Activated CD4-positive, alpha-beta T cell treated with anti-CD3 and anti-CD28 coated beads, Interleukin-2, amount 50 U/mL, for 1 hour (primary cell): ENCODE measurements at regions not wholly inside any gene's neighbourhood (a gene's known extent, or its start where the extent isn't known, plus 50 kb on each side); places are given as distances from the start of the nearest gene placed in this dataset.

ENCODE experiments used
- DNase-seq: peaks from one replicate; pipeline ENCODE4 v3.0.0-alpha.2; 2020

- DNase-seq, result no peak
Measured at GRCh38 chr10:105844676-105845570, 1203.8 kb downstream of the SORCS3 start.

DNA sequence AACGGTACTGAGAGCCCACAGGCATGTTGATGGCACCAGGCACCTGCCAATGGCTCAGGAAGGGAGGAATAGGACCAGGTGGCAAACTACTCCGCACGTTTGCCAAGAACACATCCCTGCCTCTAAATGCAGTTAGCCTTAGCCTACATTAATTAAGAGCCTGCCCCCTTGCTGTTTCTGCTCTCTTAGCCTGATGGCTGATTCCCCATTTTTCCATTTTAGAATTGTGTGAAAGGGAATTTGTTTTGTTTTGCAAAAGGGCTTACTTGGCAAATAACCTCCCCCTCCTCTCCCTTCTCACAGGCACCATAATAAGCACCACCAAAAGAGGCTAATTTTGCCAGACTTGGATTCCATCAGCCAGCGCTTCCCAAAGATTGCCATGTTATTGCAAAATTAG lies 1203.2 kb downstream of the SORCS3 start:
- DNase-seq, result no peak

DNA sequence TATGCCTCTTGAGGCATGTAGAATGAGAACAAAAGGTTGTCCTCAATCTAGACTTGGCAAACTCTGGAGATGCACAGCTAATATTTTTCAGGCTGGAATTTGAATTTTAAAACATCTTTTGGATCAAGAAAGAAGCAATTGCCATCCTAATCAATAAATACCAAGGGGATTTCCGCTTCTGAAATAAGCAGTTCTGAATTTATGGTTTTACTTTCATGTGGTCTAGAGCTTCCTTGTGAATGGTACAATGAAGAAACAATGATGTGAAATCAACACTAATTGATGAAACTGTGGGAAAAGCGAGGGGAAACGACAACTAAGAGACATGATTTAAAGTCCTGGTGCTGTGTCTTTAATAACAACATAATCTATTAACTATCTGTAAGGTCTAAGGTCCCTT lies 1202.7 kb downstream of the SORCS3 start:
- no peak for DNase-seq

GRCh38 chr10:105840288-105840770 lies 1199.2 kb downstream of the SORCS3 start:
- no peak for DNase-seq

- DNase-seq, result no peak
Measured at GRCh38 chr10:105838392-105838791, 1197.3 kb downstream of the SORCS3 start.

DNA sequence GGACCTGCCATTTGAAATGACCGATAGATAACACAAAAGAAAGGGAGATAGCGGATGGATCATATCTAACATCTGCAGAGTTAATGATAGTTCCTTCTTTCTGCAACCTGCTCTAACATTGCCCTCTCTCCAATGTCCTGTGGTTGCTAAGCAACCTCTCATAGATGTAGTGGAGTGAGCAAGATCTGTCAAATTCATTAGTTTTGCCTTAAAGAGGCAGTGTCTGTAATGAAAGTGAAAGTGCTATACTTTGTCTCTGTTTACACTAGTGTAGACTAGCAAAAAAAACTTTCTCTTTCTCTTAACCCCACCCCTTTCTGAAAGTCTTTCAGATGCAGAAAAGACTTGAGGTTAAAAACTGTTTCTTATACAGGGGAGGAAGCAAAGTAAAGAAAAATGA lies 1196.9 kb downstream of the SORCS3 start:
- no peak for DNase-seq

GRCh38 chr10:105834261-105835059 lies 1193.4 kb downstream of the SORCS3 start:
- no peak for DNase-seq

DNA sequence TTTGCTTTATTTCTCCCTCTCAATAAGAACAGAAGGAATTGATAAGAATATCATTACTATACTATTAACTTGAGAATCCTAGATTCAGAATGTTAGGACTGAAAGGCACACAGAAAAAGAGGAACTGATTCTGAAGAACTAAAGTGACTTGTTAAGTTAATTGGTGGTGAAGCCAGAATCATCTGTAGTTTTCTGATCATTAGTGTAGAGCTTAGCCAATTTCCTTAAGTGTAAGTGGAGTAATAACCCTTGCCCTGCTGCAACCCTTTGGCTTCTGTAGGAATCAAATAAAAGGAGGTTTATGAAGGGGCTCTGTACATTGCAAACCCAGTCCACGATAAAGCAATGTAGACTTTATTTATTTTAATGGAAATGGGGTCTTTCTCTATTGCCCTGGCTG lies 1186.0 kb downstream of the SORCS3 start:
- DNase-seq, result no peak

GRCh38 chr10:105807935-105808587 lies 1167.0 kb downstream of the SORCS3 start:
- no peak for DNase-seq

GRCh38 chr10:105803206-105803605 lies 1162.1 kb downstream of the SORCS3 start:
- no peak for DNase-seq

DNA sequence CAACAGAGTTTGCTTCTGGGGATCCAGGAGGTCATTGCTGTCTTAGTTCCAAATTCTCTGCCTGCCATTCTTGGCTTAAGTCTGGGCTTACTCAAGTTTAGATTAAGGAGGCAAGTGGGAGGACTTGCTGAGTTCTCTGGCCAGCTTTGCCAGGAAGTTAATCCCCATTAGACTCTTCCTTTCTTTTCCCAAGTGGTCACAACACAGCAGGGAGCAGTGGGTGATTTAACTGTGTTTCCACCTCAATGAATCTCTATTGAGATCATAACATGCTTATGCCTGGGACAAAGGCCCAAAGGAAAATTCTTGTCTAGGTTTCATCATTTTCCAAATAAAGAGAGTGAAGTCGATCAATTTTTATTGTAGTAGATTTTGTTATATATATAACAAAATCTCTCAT lies 1159.6 kb downstream of the SORCS3 start:
- DNase-seq, result no peak

GRCh38 chr10:105798328-105798889 lies 1157.3 kb downstream of the SORCS3 start:
- no peak for DNase-seq

- no peak for DNase-seq
Measured at GRCh38 chr10:105797234-105797890, 1156.3 kb downstream of the SORCS3 start.

- no peak for DNase-seq
Measured at GRCh38 chr10:105793071-105793470, 1152.0 kb downstream of the SORCS3 start.

- DNase-seq, result no peak
Measured at GRCh38 chr10:105785721-105786120, 1144.6 kb downstream of the SORCS3 start.

GRCh38 chr10:105783936-105784483 lies 1142.9 kb downstream of the SORCS3 start:
- DNase-seq, result no peak

DNA sequence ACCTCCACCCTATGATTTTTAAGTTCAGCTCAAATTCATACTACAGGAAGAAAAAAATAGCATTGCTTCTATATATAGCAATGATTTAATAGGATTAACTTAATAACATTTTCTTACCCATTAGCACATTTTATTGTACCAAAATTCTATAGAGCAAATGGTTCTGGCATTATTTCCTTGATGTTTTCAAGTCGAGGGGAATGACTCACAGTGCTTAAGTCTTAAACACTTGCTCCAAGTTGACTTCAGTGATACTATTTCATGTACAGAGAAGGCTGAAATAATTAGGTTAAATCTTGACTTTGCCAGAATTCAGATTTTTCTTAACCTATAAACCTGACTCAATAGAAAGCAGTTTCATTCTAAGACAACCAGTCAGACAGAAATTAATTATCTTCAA lies 1133.8 kb downstream of the SORCS3 start:
- DNase-seq, result no peak

GRCh38 chr10:105774351-105774750 lies 1133.3 kb downstream of the SORCS3 start:
- DNase-seq, result no peak

DNA sequence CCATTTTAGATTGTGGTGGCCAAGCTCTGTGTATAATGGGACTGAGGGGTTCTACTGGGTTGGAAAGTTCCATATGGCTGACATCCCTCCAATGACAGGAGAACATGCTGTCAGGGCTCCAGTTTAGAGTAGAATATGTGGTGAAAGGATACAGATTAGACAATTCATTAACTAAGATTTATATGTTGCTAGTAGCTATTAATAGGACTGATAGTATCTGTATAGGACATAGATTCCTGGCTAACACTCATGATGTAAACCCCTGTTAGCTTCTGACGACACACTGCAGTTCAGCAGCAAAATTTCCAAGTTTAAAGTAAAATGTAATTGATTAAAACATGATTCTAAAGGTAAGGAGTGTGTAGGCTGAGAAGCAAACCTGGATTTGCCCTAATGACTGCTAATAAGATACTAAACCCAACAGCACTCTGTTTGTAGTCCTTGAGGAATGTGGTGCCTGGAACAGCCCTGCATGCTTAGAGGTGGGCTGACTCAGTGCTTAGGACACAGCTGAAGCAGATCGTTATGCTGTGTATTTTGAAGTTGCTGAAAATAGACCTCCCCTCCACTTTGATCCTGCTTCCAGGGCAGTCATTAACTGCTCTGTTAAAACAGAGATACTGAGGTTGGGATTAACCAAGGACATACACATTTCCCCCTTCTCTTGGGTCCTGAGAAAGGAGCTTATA lies 1129.6 kb downstream of the SORCS3 start:
- no peak for DNase-seq

GRCh38 chr10:105769248-105770184 lies 1128.4 kb downstream of the SORCS3 start:
- DNase-seq, result no peak
